ENCODE measurements at regions not wholly inside any gene's neighbourhood (a gene's known extent, or its start where the extent isn't known, plus 50 kb on each side); places are given as distances from the start of the nearest gene placed in this dataset.

- DNase-seq = no peak
- Histone ChIP-seq H3K9me3 (peaks cover 0 to 3% of the 10 kb centered on the region in 2 donors), H3K4me3 (no peak overlapping the region), H3K4me1 (no peaks in the 10 kb centered on the region), H3K27ac (no peak overlapping the region), H3K36me3 (no peaks in the 10 kb centered on the region), H3K27me3 (no peaks in the 10 kb centered on the region)
- intact Hi-C loops (cut with DNase I; ENCODE audit: low total_unique reads) = no loop called here
- TF ChIP-seq POLR2A (IDR thresholded peaks at IDR 0.05) (no peak), CTCF (IDR thresholded peaks at IDR 0.05) (no peak)
Measured at GRCh38 chr7:32194537-32194936, 124.3 kb upstream of the PDE1C start.

- H3K27ac ChIP-seq = no peak overlapping the region
- peaks cover 0 to 3% of the 10 kb centered on the region in 2 donors for H3K9me3 ChIP-seq
- no peak for TF ChIP-seq POLR2A (IDR thresholded peaks at IDR 0.05)
- no peak for TF ChIP-seq CTCF (IDR thresholded peaks at IDR 0.05)
- H3K4me3 ChIP-seq = no peak overlapping the region
- intact Hi-C loops (cut with DNase I; ENCODE audit: low total_unique reads) = no loop called here
- no peaks in the 10 kb centered on the region for H3K4me1 ChIP-seq
- no peaks in the 10 kb centered on the region for H3K36me3 ChIP-seq
- no peak for DNase-seq
- no peaks in the 10 kb centered on the region for H3K27me3 ChIP-seq
Measured at GRCh38 chr7:32191305-32191704, 121.1 kb upstream of the PDE1C start.

GRCh38 chr7:32179567-32179966 is 109.4 kb upstream of the PDE1C start:
- intact Hi-C loops (cut with DNase I; ENCODE audit: low total_unique reads) = no loop called here
- no peak overlapping the region for H3K4me3 ChIP-seq
- no peak for DNase-seq
- no peak for TF ChIP-seq CTCF (IDR thresholded peaks at IDR 0.05)
- no peaks in the 10 kb centered on the region for H3K4me1 ChIP-seq
- H3K27me3 ChIP-seq = no peaks in the 10 kb centered on the region
- peak overlapping the region; percentile 66 to 88 for H3K27ac ChIP-seq
- no peaks in the 10 kb centered on the region for H3K36me3 ChIP-seq
- no peaks in the 10 kb centered on the region for H3K9me3 ChIP-seq

GRCh38 chr7:32178677-32179366 is 108.6 kb upstream of the PDE1C start:
- H3K4me3 ChIP-seq = no peak overlapping the region
- no peaks in the 10 kb centered on the region for H3K4me1 ChIP-seq
- H3K36me3 ChIP-seq = no peaks in the 10 kb centered on the region
- peak; percentile 32 to 39 for DNase-seq
- H3K27ac ChIP-seq = peak overlapping the region; percentile 66 to 88
- no peaks in the 10 kb centered on the region for H3K27me3 ChIP-seq
- intact Hi-C loops (cut with DNase I; ENCODE audit: low total_unique reads) = no loop called here
- H3K9me3 ChIP-seq = no peaks in the 10 kb centered on the region
- no peak for TF ChIP-seq POLR2A (IDR thresholded peaks at IDR 0.05)
- no peak for TF ChIP-seq CTCF (IDR thresholded peaks at IDR 0.05)

GRCh38 chr7:32177232-32177631 is 107.0 kb upstream of the PDE1C start:
- peak overlapping the region; percentile 66 to 88 for H3K27ac ChIP-seq
- H3K4me3 ChIP-seq = no peak overlapping the region
- no peaks in the 10 kb centered on the region for H3K9me3 ChIP-seq
- intact Hi-C loops (cut with DNase I; ENCODE audit: low total_unique reads) = no loop called here
- DNase-seq = peak; percentile 60
- H3K4me1 ChIP-seq = no peaks in the 10 kb centered on the region
- H3K27me3 ChIP-seq = no peaks in the 10 kb centered on the region
- H3K36me3 ChIP-seq = no peaks in the 10 kb centered on the region
- TF ChIP-seq CTCF (IDR thresholded peaks at IDR 0.05) = no peak

Data from uterus (tissue), 3 donors.